SU-DHL-6 (cell line): ENCODE measurements at regions not wholly inside any gene's neighbourhood (a gene's known extent, or its start where the extent isn't known, plus 50 kb on each side); places are given as distances from the start of the nearest gene placed in this dataset.

Experiments used
- H2AFZ ChIP-seq: fragments of 200-600 bp; sonication (generic); 2 replicates; pipeline ENCODE4 v1.6.1; 2014; ENCODE audit warnings: low read depth, mild to moderate bottlenecking, moderate library complexity, mixed read lengths, antibody characterized with exemption, low read length; ENCODE audit not compliant: severe bottlenecking
- H3F3A ChIP-seq: fragments of 200-600 bp; shearing (Covaris generic); 2 replicates; pipeline ENCODE4 v1.6.0; 2016; ENCODE audit warnings: antibody characterized with exemption, mild to moderate bottlenecking; ENCODE audit not compliant: insufficient read depth
- H3K27ac ChIP-seq: fragments of 200-600 bp; sonication (generic); 2 replicates; pipeline ENCODE4 v1.5.1; 2016; ENCODE audit warnings: low read depth, mild to moderate bottlenecking, low read length, moderate library complexity, mixed read lengths
- H3K27me3 ChIP-seq: fragments of 200-600 bp; sonication (generic), shearing (Covaris generic); 2 replicates; pipeline ENCODE4 v1.6.0; 2014; ENCODE audit warnings: mild to moderate bottlenecking, low read length
- H3K36me3 ChIP-seq: fragments of 200-600 bp; sonication (generic); 2 replicates; pipeline ENCODE4 v1.6.1; 2014; ENCODE audit warnings: mild to moderate bottlenecking, low read length, mixed read lengths
- H3K4me2 ChIP-seq: fragments of 300-600, 200-600 bp; shearing (Covaris generic), sonication (generic); 2 replicates; pipeline ENCODE4 v1.6.0; 2014; ENCODE audit warnings: low read length, low read depth, mild to moderate bottlenecking; ENCODE audit not compliant: poor library complexity, severe bottlenecking
- H3K4me3 ChIP-seq: fragments of 200-600 bp; sonication (generic); 2 replicates; pipeline ENCODE4 v1.5.1; 2014; ENCODE audit warnings: antibody characterized with exemption, low read length, mild to moderate bottlenecking, mixed read lengths; ENCODE audit not compliant: insufficient read depth, poor library complexity, severe bottlenecking
- H3K79me2 ChIP-seq: fragments of 200-600 bp; sonication (generic); 2 replicates; pipeline ENCODE4 v1.6.1; 2014; ENCODE audit warnings: mild to moderate bottlenecking, low read length, moderate library complexity; ENCODE audit not compliant: insufficient read depth
- H3K9ac ChIP-seq: fragments of 200-600 bp; sonication (generic); 2 replicates; pipeline ENCODE4 v1.7.0; 2014; ENCODE audit warnings: mild to moderate bottlenecking, low read length
- H3K9me2 ChIP-seq: fragments of 200-600 bp; sonication (generic); replicated peaks from 2 replicates; pipeline ENCODE4 v1.6.1; 2014; ENCODE audit warnings: low read length; ENCODE audit not compliant: insufficient read depth
- H3K9me3 ChIP-seq: fragments of 200-600 bp; sonication (generic); 2 replicates; pipeline ENCODE4 v1.6.1; 2014; ENCODE audit warnings: low read length, mixed read lengths; ENCODE audit not compliant: insufficient read depth
- H4K20me1 ChIP-seq: fragments of 200-600 bp; sonication (generic); 2 replicates; pipeline ENCODE4 v1.6.1; 2014; ENCODE audit warnings: low read depth, mild to moderate bottlenecking, antibody characterized with exemption, low read length, moderate library complexity, mixed read lengths
- EZH2phosphoT487 ChIP-seq: fragments of 200-600 bp; sonication (generic), shearing (Covaris generic); conservative IDR thresholded peaks from 2 replicates; pipeline ENCODE4 v1.6.1; 2018; ENCODE audit warnings: mild to moderate bottlenecking, antibody characterized with exemption, low read length, moderate library complexity, mixed read lengths
- TF ChIP-seq, protein P1 (sequence below): fragments of 200-600 bp; sonication (generic); IDR thresholded peaks from one replicate; pipeline ENCODE4 v1.5.1; 2017; ENCODE audit warnings: antibody characterized with exemption, mild to moderate bottlenecking, low read length, moderate library complexity; ENCODE audit not compliant: insufficient read depth, poor library complexity, severe bottlenecking

DNA sequence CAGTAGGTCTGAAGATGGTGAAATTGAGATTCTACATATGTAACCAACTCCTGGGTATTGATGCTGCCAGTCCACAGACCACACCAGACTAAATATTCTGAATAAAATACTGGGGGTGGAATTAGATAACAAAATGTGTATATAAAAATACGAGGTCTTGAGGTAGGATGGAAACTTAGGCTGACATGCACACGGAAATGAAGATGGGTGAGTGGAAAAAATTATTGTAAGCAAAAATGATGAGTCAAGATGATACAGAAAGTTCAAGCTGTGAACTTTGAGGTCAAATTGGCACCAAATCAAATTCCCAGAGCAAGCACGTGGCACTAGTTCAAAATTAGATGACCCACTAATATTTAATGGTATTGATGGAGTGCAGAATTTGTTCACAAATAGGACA lies 713.4 kb upstream of the ACO1 start:
- Histone ChIP-seq H3K79me2 (no peaks in the 10 kb centered on the region), H3K27ac (no peak overlapping the region), H3K9ac (no peak overlapping the region), H3F3A (no peaks in the 10 kb centered on the region), H2AFZ (no peak overlapping the region), H3K4me3 (no peak overlapping the region), H3K9me2 (no peaks in the 10 kb centered on the region), H4K20me1 (no peaks in the 10 kb centered on the region), H3K36me3 (no peaks in the 10 kb centered on the region), H3K9me3 (no peaks in the 10 kb centered on the region), H3K27me3 (no peaks in the 10 kb centered on the region), H3K4me2 (no peak overlapping the region)
- TF ChIP-seq EZH2phosphoT487 = no peak
- TF ChIP-seq, protein P1, sequence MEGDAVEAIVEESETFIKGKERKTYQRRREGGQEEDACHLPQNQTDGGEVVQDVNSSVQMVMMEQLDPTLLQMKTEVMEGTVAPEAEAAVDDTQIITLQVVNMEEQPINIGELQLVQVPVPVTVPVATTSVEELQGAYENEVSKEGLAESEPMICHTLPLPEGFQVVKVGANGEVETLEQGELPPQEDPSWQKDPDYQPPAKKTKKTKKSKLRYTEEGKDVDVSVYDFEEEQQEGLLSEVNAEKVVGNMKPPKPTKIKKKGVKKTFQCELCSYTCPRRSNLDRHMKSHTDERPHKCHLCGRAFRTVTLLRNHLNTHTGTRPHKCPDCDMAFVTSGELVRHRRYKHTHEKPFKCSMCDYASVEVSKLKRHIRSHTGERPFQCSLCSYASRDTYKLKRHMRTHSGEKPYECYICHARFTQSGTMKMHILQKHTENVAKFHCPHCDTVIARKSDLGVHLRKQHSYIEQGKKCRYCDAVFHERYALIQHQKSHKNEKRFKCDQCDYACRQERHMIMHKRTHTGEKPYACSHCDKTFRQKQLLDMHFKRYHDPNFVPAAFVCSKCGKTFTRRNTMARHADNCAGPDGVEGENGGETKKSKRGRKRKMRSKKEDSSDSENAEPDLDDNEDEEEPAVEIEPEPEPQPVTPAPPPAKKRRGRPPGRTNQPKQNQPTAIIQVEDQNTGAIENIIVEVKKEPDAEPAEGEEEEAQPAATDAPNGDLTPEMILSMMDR = no peak

DNA sequence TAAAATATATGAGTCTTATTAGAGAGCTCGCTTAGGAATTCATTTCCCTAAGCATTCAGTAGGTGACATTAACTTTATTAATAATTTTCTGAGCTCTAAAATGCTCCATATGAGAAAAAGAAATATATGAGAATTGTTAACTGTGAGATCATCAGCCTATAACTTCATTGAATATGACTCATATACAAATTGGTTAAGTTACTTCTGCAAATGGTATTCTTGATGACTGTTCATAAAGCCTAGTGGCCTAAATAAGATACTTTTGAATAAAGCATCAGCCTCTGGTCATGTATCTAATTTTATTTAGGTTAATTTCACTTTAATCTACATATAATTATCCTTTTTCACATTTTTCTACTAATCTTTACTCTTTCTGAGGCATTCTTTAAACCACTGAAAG lies 710.2 kb upstream of the ACO1 start:
- Histone ChIP-seq H3F3A (no peaks in the 10 kb centered on the region), H3K9me3 (no peaks in the 10 kb centered on the region), H2AFZ (no peak overlapping the region), H3K27me3 (0 out of 2 replicates have a peak, but pooled peaks cover 4% of the 10 kb centered on the region), H3K79me2 (no peaks in the 10 kb centered on the region), H3K36me3 (no peaks in the 10 kb centered on the region), H3K4me2 (no peak overlapping the region), H3K4me3 (no peak overlapping the region), H3K9ac (no peak overlapping the region), H3K27ac (no peak overlapping the region), H4K20me1 (no peaks in the 10 kb centered on the region), H3K9me2 (no peaks in the 10 kb centered on the region)
- no peak for TF ChIP-seq EZH2phosphoT487
- TF ChIP-seq, protein P1 = no peak

DNA sequence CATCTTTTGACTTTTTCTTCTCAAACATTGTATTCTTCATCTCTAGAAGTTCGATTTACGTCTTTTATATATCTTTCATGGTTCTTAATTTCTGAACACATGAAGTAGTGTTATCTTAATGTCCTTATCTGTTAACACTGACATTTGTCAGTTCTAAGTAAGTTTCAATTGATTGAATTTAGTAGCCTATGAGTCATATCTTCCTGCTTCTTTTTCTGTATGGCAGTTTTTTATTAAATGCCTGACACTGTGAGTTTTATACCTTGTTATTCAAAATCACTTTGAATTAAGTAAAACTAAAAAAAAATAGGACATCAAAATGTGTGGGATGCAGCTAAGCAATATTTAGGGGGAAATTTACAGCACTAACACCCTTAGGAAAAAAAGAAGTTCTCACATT lies 707.0 kb upstream of the ACO1 start:
- H3K36me3 ChIP-seq = no peaks in the 10 kb centered on the region
- TF ChIP-seq, protein P1 = no peak
- TF ChIP-seq EZH2phosphoT487 = no peak
- no peak overlapping the region for H3K9ac ChIP-seq
- no peak overlapping the region for H3K4me3 ChIP-seq
- no peaks in the 10 kb centered on the region for H3K9me2 ChIP-seq
- no peaks in the 10 kb centered on the region for H3K79me2 ChIP-seq
- no peaks in the 10 kb centered on the region for H3F3A ChIP-seq
- H3K27ac ChIP-seq = no peak overlapping the region
- 0 out of 2 replicates have a peak, but pooled peaks cover 4% of the 10 kb centered on the region for H3K27me3 ChIP-seq
- H3K4me2 ChIP-seq = no peak overlapping the region
- H4K20me1 ChIP-seq = no peaks in the 10 kb centered on the region
- H3K9me3 ChIP-seq = no peaks in the 10 kb centered on the region
- no peak overlapping the region for H2AFZ ChIP-seq
